DOHH2 (cell line): ENCODE measurements at regions not wholly inside any gene's neighbourhood (a gene's known extent, or its start where the extent isn't known, plus 50 kb on each side); places are given as distances from the start of the nearest gene placed in this dataset.

ENCODE experiments used
- CTCF ChIP-seq: fragments of 200-600 bp; sonication (generic); IDR thresholded peaks from one replicate; pipeline ENCODE4 v1.5.1; 2014; ENCODE audit warnings: antibody characterized with exemption, mild to moderate bottlenecking, low read depth, low read length; ENCODE audit not compliant: poor library complexity, severe bottlenecking
- EZH2phosphoT487 ChIP-seq: fragments of 200-600 bp; sonication (generic); IDR thresholded peaks from 2 replicates; pipeline ENCODE4 v1.6.1; 2017; ENCODE audit warnings: borderline replicate concordance, mild to moderate bottlenecking, antibody characterized with exemption, low read length, moderate library complexity, mixed read lengths

GRCh38 chr5:60399507-60399906, 300.5 kb downstream of the DEPDC1B start:
- TF ChIP-seq CTCF = no peak
- no peak for TF ChIP-seq EZH2phosphoT487
